CD14-positive monocyte (primary cell): ENCODE measurements at regions not wholly inside any gene's neighbourhood (a gene's known extent, or its start where the extent isn't known, plus 50 kb on each side); places are given as distances from the start of the nearest gene placed in this dataset.

Experiments
- DNase-seq, 3 donors: peaks; one replicate each; pipeline ENCODE4 v3.0.0-alpha.2; 2011 to 2022
- H2AFZ ChIP-seq: 2 replicates; pipeline ENCODE4 v1.6.0; 2012; ENCODE audit warnings: mild to moderate bottlenecking, low read depth, low read length, inconsistent platforms; ENCODE audit not compliant: insufficient read depth, poor library complexity, severe bottlenecking
- H3K27ac ChIP-seq, 2 donors: 1 replicate in 1 of 2; 2 replicates in 1 of 2; pipeline ENCODE4 v1.5.1; 2012 to 2013; ENCODE audit warnings: low read length in 2 of 2, control low read depth in 1 of 2, inconsistent platforms in 1 of 2, low read depth in 1 of 2, mild to moderate bottlenecking in 1 of 2
- H3K27me3 ChIP-seq, 2 donors: one replicate each; pipeline versions ENCODE4 v1.6.0 to v1.6.1; 2011 to 2013; ENCODE audit warnings: low read length in 2 of 2; ENCODE audit not compliant: control insufficient read depth in 2 of 2, insufficient read depth in 2 of 2
- H3K36me3 ChIP-seq, 2 donors: replicated peaks in 1 of 2; 1 replicate in 1 of 2; 2 replicates in 1 of 2; pipeline versions ENCODE4 v1.5.1 to v1.6.1; 2012 to 2013; ENCODE audit warnings: low read length in 2 of 2, control low read depth in 1 of 2, inconsistent platforms in 1 of 2, mild to moderate bottlenecking in 1 of 2; ENCODE audit not compliant: insufficient read depth in 2 of 2, control insufficient read depth in 1 of 2
- H3K4me1 ChIP-seq, 2 donors: 1 replicate in 1 of 2; 2 replicates in 1 of 2; pipeline versions ENCODE4 v1.5.1 to v1.6.1; 2012 to 2013; ENCODE audit warnings: low read length in 2 of 2, control low read depth in 1 of 2, inconsistent platforms in 1 of 2, mild to moderate bottlenecking in 1 of 2, moderate library complexity in 1 of 2; ENCODE audit not compliant: insufficient read depth in 2 of 2, control insufficient read depth in 1 of 2
- H3K4me2 ChIP-seq: replicated peaks from 2 replicates; pipeline ENCODE3; 2012; ENCODE audit warnings: low read length, moderate library complexity, mild to moderate bottlenecking; ENCODE audit not compliant: poor library complexity, severe bottlenecking; ENCODE audit errors: extremely low read depth
- H3K4me3 ChIP-seq, 3 experiments: fragments of 200-600 bp in 1 of 3; sonication (generic) in 1 of 3; replicated peaks in 1 of 3; 1 replicate in 2 of 3; 2 replicates in 1 of 3; pipeline ENCODE4 v1.5.1; 2011 to 2013; ENCODE audit warnings: low read length in 3 of 3, mild to moderate bottlenecking in 3 of 3, control low read depth in 2 of 3, low read depth in 2 of 3, inconsistent platforms in 1 of 3, moderate library complexity in 1 of 3
- H3K79me2 ChIP-seq: 2 replicates; pipeline ENCODE4 v1.6.0; 2012; ENCODE audit warnings: mild to moderate bottlenecking, control low read depth, inconsistent platforms, low read length, moderate library complexity; ENCODE audit not compliant: insufficient read depth
- H3K9ac ChIP-seq: 2 replicates; pipeline ENCODE4 v1.6.0; 2017; ENCODE audit warnings: low read length, mild to moderate bottlenecking; ENCODE audit not compliant: insufficient read depth, poor library complexity, severe bottlenecking
- H3K9me3 ChIP-seq, 2 donors: replicated peaks in 1 of 2; 1 replicate in 1 of 2; 2 replicates in 1 of 2; pipeline versions ENCODE4 v1.5.1 to v1.6.1; 2012 to 2013; ENCODE audit warnings: low read length in 2 of 2, control low read depth in 1 of 2; ENCODE audit not compliant: control insufficient read depth in 1 of 2, insufficient read depth in 1 of 2
- H4K20me1 ChIP-seq: 2 replicates; pipeline ENCODE4 v1.6.0; 2012; ENCODE audit warnings: mild to moderate bottlenecking, low read length, control low read depth, moderate library complexity; ENCODE audit not compliant: insufficient read depth
- H3K27ac Mint-ChIP-seq, 7 donors: one replicate each; pipeline ENCODE4 v1.8.0; 2020; ENCODE audit warnings: mild to moderate bottlenecking in 7 of 7, mixed read lengths in 7 of 7, moderate library complexity in 6 of 7, inconsistent platforms in 2 of 7
- H3K27me3 Mint-ChIP-seq, 3 donors: one replicate each; pipeline ENCODE4 v1.8.0; 2021 to 2022; ENCODE audit warnings: low read depth in 3 of 3, mild to moderate bottlenecking in 3 of 3, mixed read lengths in 3 of 3, moderate library complexity in 3 of 3, inconsistent platforms in 1 of 3
- H3K36me3 Mint-ChIP-seq, 2 donors: one replicate each; pipeline ENCODE4 v1.8.0; 2020; ENCODE audit warnings: mixed read lengths in 2 of 2, inconsistent platforms in 1 of 2, mild to moderate bottlenecking in 1 of 2
- H3K4me1 Mint-ChIP-seq: one replicate; pipeline ENCODE4 v1.8.0; 2020; ENCODE audit warnings: mild to moderate bottlenecking, mixed read lengths
- H3K4me3 Mint-ChIP-seq, 2 donors: one replicate each; pipeline ENCODE4 v1.8.0; 2020; ENCODE audit warnings: mild to moderate bottlenecking in 2 of 2, mixed read lengths in 2 of 2, moderate library complexity in 1 of 2
- H3K9me3 Mint-ChIP-seq, 7 donors: one replicate each; pipeline ENCODE4 v1.8.0; 2020 to 2022; ENCODE audit warnings: mixed read lengths in 7 of 7, mild to moderate bottlenecking in 6 of 7, moderate library complexity in 6 of 7, inconsistent platforms in 2 of 7
- CTCF ChIP-seq: fragments of 200-600 bp; IDR thresholded peaks from one replicate; pipeline ENCODE4 v1.8.0; 2022; ENCODE audit warnings: antibody characterized with exemption, mild to moderate bottlenecking
- WGBS: methylation state at CpG from one replicate; pipeline ENCODE4 v1.1.5; 2013; ENCODE audit warnings: missing lambda C conversion rate; ENCODE audit not compliant: insufficient coverage; 5-methylcytosine and 5-hydroxymethylcytosine counted together
- intact Hi-C, 2 donors: fragments of 100-400 bp; cut with micrococcal nuclease; formaldehyde crosslinking; loops; one replicate each; pipeline versions ENCODE4 v1.15.0 to v1.15.1; 2023

GRCh38 chr12:108430245-108430644, 84.8 kb upstream of the FICD start:
- H3K9ac ChIP-seq = no peak overlapping the region
- H3K27ac ChIP-seq = no peak overlapping the region
- TF ChIP-seq CTCF = no peak
- Mint-ChIP-seq H3K27ac (no peak overlapping the region), H3K4me3 (no peak overlapping the region), H3K4me1 (no peaks in the 10 kb centered on the region), H3K36me3 (no peaks in the 10 kb centered on the region), H3K27me3 (peaks cover 9 to 17% (median 12%) of the 10 kb centered on the region in 3 donors), H3K9me3 (no peaks in the 10 kb centered on the region)
- intact Hi-C loops = no loop called here
- no peak overlapping the region for H2AFZ ChIP-seq
- WGBS = 0% methylated on average over 1 of the region's 6 CpGs
- peaks cover 0 to 3% of the 10 kb centered on the region in 2 donors for H3K27me3 ChIP-seq
- no peaks in the 10 kb centered on the region for H3K9me3 ChIP-seq
- H3K4me1 ChIP-seq = no peaks in the 10 kb centered on the region
- no peaks in the 10 kb centered on the region for H3K79me2 ChIP-seq
- H3K4me3 ChIP-seq = no peak overlapping the region
- H4K20me1 ChIP-seq = no peaks in the 10 kb centered on the region
- no peaks in the 10 kb centered on the region for H3K36me3 ChIP-seq
- H3K4me2 ChIP-seq = no peak overlapping the region
- no peak for DNase-seq

GRCh38 chr12:108425238-108425795, 86.2 kb upstream of the CMKLR1 start:
- Histone ChIP-seq H3K4me2 (no peak overlapping the region), H3K4me3 (no peak overlapping the region), H3K9ac (no peak overlapping the region), H3K36me3 (no peaks in the 10 kb centered on the region), H4K20me1 (no peaks in the 10 kb centered on the region), H3K27me3 (peaks cover 0 to 3% of the 10 kb centered on the region in 2 donors), H2AFZ (no peak overlapping the region), H3K4me1 (no peaks in the 10 kb centered on the region), H3K9me3 (no peaks in the 10 kb centered on the region), H3K79me2 (no peaks in the 10 kb centered on the region), H3K27ac (no peak overlapping the region)
- H3K9me3 Mint-ChIP-seq = peaks cover 0 to 2% (median 0%) of the 10 kb centered on the region in 7 donors
- no peaks in the 10 kb centered on the region for H3K4me1 Mint-ChIP-seq
- DNase-seq = no peak
- no peak overlapping the region for H3K4me3 Mint-ChIP-seq
- no peak for TF ChIP-seq CTCF
- no peak overlapping the region for H3K27ac Mint-ChIP-seq
- no peaks in the 10 kb centered on the region for H3K36me3 Mint-ChIP-seq
- H3K27me3 Mint-ChIP-seq = peaks cover 9 to 14% (median 11%) of the 10 kb centered on the region in 3 donors
- intact Hi-C loops = no loop called here
